Panc1 (cell line): ENCODE measurements at regions not wholly inside any gene's neighbourhood (a gene's known extent, or its start where the extent isn't known, plus 50 kb on each side); places are given as distances from the start of the nearest gene placed in this dataset.

Experiments
- POLR2AphosphoS5 ChIP-seq: IDR thresholded peaks from 2 replicates; pipeline ENCODE4 v1.6.1; 2012; ENCODE audit warnings: mild to moderate bottlenecking, low read depth, low read length, moderate library complexity
- REST ChIP-seq, 2 experiments: IDR thresholded peaks; 2 replicates each; pipeline ENCODE4 v1.6.1; 2011 to 2012; ENCODE audit warnings: low read depth in 2 of 2, control low read depth in 1 of 2, low read length in 1 of 2, mild to moderate bottlenecking in 1 of 2, moderate library complexity in 1 of 2; ENCODE audit not compliant: insufficient read depth in 1 of 2
- SIN3A ChIP-seq: IDR thresholded peaks from 2 replicates; pipeline ENCODE4 v1.6.1; 2012; ENCODE audit warnings: low read depth, mild to moderate bottlenecking, low read length, moderate library complexity, borderline replicate concordance; ENCODE audit not compliant: insufficient read depth
- TF ChIP-seq, protein P1 (sequence below): fragments of 450-650 bp; IDR thresholded peaks from 2 replicates; pipeline ENCODE4 v1.5.1; 2017; ENCODE audit warnings: mild to moderate bottlenecking

- TF ChIP-seq, protein P1, sequence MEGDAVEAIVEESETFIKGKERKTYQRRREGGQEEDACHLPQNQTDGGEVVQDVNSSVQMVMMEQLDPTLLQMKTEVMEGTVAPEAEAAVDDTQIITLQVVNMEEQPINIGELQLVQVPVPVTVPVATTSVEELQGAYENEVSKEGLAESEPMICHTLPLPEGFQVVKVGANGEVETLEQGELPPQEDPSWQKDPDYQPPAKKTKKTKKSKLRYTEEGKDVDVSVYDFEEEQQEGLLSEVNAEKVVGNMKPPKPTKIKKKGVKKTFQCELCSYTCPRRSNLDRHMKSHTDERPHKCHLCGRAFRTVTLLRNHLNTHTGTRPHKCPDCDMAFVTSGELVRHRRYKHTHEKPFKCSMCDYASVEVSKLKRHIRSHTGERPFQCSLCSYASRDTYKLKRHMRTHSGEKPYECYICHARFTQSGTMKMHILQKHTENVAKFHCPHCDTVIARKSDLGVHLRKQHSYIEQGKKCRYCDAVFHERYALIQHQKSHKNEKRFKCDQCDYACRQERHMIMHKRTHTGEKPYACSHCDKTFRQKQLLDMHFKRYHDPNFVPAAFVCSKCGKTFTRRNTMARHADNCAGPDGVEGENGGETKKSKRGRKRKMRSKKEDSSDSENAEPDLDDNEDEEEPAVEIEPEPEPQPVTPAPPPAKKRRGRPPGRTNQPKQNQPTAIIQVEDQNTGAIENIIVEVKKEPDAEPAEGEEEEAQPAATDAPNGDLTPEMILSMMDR, result peak; percentile 72
- TF ChIP-seq POLR2AphosphoS5, result no peak
- TF ChIP-seq REST (IDR thresholded peaks at IDR 0.05; ENCODE audit: insufficient read depth in 1 of 2, low read depth in 2 of 2, low read length in 1 of 2), result no peak
- TF ChIP-seq SIN3A, result no peak
These were observed 759.4 kb downstream of the ADCYAP1 start for GRCh38 chr18:1663879-1664705.
